OCI-M1 (cell line): ENCODE measurements at regions not wholly inside any gene's neighbourhood (a gene's known extent, or its start where the extent isn't known, plus 50 kb on each side); places are given as distances from the start of the nearest gene placed in this dataset.
A peak's percentile ranks its signal among the peaks of the same experiment; 100 is the strongest.

Experiments used
- DNase-seq: peaks from one replicate; lab custom pipeline; 2025; lab: John Stamatoyannopoulos, UW

DNA sequence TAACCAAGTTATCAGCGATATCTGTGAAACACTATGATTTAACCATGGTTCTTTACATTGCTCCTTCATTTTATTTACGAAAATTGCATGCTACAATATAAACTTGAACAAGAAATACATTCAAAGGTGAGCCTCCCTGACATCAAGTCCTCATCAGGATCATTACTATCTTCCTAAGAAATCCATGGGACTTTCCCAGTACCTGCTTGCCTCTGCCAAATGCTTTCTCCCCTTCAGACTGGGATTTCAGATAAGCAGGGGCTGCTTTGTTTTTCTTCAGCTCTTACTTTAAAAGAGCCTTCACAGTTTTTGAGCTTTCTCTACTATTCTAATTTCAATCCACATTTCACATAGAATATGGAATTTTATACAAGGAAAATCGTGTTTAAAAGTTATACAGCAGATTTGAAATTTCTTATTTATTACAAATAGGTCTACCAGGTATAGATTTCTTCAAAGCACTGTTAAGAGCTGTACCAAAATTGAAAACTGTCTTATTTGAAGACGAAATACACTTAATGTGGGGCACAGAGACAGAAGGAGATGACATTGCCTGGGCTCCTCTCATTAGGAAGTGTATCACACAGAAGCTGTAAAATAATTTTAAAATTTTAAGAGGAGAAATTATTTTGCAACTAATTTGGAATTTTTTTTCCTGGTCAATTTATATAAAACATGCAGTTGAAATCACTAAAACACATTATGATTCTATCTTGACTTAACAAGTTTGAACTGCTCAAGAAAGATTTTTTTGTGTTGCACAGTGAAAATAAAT is 615.0 kb upstream of the AGTR1 start:
- no peak for DNase-seq

DNA sequence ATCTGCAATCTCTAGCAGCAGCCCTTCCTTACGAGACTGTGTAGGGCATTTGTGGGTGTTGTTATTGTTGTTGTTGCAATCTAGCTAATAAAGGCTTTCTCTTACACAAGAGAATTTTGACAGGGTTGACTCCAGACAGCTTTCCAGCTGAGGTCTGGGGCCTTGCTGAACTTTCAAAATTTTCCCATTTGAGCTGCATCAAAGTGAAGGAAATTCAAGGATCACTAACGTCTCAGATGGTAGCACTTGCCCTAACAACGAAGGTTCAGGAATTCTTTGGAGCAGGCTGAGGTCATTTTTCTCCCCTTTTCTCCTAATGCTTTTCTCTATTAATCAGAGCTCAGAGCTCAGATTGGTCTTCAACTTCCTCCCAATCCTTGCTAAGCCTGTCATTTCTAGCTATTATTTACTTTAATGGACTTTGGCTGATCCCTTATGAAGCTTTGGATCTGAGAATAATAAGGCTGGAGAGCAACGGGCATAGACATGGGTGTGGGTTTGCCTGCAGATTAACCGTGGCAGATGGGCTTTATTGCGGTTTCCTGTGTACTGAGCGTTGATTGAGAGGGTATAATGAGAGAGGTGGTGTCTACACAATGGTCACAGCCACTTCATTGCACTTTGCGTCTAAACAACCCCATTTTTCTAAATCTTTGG is 614.0 kb upstream of the AGTR1 start:
- no peak for DNase-seq

DNA sequence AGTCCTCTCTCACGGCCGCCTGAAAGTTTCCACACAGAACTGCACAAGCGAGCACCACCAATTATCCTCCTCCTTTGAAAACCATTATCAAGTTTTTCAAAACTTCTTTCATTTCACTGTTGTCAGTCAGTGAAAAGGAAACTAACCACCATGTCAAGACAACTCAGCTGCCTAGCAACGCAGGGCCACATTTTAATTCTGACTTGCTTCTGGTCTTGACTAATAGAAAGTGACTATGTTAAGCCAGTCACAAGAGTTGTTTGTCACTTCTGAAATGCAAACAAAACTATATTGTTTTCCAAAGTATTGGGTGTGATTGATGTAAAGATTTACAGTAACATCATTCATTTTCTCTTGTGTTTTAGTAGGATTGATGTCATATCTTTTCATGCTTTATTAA is 612.8 kb upstream of the AGTR1 start:
- DNase-seq: peak; percentile 30

DNA sequence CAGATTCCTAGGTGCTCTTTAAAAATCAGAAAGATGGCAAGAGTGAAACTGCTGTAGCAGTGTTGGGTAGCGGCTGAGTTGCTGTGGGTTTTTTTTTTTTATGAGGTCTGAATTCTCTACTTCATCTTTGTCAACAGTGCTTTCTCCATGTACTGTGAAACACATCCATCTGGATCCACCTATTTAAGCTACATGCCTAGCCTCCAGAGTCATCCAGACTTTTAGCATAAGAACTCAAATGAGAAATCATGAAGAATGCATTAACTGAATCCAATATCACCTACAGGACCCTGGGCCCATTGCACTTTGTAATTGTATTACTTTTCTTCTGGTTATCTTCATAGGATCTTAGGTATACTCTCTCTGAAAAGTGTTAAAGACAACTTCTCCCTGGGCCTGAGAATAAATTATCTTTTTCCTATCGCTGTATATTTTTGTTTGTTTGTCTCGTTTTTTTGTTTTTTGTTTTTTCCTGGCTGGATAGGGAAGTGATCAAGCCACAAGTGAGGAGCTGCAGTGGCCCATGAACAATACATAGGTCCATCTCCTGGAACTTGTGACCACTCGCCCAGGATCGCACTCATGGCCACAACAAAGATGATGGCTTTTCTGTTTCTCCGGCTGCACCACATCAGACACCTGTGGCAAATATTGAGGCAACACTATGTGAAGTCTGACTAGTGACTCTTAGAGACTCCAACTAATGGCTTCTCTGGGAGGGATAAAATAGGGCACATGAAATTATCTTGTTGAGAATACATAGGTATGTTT is 609.9 kb upstream of the AGTR1 start:
- no peak for DNase-seq

DNA sequence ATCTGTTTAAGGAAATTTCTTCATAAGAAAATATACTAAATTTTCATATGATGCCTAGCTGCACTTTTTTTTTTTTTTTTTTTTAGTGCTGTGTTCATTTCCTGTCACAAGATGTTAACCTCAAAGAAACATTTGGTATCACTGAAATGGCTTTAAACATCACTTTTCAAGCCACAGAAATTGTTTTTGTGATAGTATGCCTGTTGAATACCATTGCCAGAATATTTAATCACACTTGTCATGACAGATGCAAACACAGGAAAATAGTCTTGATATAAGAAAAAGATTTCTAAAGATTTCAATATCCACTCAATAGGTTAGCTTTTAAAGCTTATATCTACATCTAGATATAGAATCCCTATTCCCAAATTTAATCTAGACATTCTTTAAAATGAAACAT is 608.5 kb upstream of the AGTR1 start:
- DNase-seq: peak; percentile 20

DNA sequence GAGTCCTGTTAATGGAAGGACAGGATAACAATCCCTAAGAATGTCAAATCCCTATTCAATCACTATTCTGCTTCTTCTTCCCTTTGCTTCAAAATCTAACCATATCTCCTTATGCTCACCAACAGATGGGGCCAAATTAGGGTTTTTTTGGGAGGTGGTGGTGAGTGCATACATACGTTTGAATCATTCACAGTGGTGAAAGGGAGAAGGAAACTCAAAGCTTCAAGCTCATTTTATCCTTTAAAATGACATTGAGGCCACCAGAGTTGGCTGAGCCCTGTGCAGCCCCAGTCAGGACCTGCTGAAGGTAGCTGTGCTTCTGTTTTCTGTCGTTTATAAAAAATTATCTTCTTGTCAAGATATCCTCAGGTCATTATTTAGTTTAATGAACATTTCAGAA is 607.5 kb upstream of the AGTR1 start:
- DNase-seq: peak; percentile 24

DNA sequence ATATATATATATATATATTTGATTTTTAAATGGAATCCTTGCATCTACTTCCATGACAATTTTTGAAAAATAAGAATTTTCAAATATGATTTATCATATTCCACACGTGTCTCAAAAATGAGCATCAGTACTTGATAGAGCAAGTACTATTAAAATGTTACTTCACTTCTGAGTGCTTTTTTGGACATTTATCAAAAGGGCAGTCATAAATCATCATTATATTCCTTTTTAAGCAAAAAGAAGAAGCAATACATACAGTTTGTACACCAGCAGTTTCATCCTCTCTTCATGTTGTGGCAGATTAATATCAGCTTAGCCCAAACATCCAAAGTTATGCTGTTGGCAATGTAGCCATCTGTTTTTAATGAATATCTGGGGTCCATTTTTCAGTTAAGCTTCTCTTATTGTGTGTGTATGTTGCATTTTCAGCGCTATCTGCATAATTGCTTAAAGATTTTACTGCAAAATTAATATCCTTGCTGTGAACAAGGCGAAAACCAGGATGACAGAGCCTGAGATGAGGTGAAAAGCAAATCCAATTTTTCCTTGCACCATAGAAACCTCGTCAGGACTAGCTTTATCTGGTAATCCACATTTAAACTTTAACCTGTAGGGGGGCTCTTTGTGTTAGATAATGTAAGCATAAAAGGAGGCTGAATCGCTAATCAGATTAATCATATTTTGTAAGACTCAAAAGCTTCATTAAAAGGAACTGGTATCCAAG is 604.9 kb upstream of the AGTR1 start:
- DNase-seq: no peak

DNA sequence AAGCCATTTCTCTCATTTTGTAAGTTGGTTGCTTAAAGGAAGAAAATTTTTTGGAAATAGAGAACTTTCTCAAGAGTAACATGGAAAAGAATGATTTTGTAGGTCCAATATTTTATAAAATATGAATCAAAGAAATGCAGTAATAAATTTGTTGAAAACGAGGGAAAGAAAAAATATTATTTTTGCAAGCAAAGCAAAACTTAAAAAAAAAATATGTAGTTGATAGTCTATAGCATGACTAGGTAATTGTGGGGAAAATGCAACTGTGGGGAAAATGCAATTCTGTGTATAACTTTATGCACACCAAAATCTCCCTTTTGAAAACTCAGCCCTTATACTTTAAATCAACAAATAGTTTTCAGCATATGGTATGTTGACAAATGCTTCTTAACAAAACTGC is 604.0 kb upstream of the AGTR1 start:
- DNase-seq: no peak

DNA sequence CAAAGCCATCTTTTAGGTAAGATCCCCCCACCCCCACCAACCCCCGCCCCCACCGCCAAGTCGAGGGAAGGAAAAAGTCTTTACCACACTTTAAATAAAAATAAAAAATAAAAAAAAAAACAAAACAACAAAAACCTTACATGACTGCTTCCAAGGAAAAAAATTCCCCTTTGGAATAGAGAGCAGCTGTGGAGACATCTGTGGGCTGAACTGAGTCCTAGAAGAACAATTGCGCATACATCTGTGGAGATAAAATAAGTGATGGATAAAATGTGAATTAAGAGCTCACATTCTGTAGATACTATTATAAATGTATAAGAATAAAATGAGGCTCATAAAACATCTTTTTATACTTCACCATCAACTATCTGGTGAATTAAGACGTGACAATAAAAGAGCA is 601.7 kb upstream of the AGTR1 start:
- DNase-seq: no peak

DNA sequence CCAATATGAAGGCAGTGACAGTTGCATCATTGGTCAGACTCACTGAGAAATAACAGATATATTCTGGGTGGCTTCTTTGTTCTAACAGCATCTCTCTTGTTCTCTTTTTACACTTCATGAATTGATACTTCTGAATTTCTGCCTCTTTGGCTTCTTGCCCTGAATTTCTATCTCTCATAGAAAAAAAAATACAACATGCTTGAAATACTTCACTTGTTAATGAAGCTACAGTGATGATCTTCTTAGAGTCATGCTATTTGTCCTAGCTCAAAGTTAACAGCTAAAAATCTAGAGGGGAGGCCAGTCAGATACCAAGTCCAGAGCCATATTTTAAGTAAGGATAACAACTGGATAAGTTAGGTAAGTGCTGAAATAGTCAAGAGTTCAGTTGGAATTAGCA is 597.2 kb upstream of the AGTR1 start:
- DNase-seq: no peak

DNA sequence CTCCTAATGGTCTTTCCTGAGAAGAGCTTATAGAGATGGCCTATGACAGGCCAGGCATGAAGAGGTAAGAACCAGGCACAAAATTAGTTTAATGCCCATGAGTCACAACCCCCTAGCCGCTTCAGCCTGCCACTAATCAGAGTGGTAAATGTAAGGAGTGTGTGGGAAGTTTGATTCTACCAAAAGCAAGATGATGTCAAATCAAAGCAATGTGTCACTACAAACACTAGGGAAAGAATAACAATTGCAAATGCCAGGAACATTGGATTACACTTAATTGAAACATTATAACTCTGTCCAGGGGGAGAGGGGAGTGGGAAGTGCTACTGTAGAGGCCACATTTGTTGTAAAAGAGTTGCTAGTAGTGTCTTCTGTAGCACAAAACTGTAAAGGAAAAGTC is 596.6 kb upstream of the AGTR1 start:
- no peak for DNase-seq

DNA sequence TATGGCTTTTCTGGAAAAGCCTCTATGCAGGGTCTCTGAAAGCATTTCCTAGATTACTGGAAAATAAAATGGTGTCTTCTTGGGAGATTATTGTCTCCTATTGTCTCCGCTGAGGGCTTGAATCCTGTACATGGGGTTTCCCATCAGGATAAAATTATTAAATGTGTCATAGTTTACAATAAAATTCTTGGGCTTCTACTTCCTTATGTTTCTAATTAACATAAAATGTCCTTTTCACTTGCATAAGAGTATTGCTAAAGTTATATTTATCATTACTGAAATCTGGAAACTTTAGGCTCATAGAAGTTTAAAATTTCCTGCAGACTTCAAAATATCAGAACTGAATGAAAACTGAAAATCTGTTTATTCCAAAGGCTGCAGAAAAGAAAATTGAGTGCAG is 595.5 kb upstream of the AGTR1 start:
- no peak for DNase-seq

DNA sequence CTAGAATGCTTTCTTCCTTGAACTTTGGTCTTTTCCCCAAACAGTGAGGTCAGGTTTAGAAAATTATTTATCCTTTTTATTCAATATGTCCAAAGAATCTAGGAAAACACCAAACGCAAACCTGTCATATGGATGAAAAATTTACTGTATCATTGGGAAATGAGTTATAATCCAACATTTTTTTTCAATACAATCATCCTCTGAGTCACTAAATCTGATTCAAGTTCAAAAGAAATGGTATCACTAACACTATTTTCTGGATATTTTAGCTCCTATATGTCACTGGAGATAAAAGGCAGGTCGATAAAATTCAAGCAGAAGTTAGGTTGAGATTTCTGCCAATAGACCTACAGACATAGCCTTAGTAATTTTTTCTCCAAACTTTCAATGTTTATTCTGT is 591.6 kb upstream of the AGTR1 start:
- no peak for DNase-seq

DNA sequence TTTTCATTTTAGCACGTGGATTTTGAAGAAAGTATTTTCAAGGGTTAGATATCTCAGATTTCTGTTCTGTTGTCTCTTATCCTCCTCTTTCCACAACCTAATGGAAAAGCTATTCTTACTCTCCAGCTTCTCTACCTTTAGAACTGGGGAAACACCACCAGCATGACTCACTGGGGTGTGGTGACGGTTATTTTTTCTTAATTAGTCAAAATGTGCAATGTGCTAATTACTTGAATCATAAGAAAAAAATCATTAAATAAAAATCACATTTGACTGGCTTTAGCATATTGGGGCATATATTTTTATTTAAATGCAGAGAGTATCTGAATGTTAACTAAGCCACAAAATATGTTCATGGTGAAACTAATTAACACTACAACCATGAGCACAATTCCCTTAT is 570.7 kb upstream of the AGTR1 start:
- no peak for DNase-seq

DNA sequence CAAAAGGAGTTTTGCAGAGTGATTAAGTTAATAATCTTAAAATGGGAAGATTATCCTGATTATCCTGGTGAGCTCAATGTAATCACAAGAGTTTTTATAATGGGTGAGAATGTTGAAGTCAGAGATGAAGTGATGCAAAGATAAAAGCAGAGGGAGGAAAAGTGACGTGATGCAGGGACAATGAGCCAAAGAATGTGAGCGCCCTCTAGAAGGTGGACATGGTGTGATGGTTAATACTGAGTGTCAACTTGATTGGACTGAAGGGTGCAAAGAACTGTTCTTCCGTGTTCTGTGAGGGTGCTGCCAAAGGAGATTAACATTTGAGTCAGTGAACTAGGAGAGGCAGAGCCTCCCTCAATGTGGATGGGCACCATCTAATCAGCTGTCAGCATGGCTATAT is 569.6 kb upstream of the AGTR1 start:
- peak; percentile 5 for DNase-seq

DNA sequence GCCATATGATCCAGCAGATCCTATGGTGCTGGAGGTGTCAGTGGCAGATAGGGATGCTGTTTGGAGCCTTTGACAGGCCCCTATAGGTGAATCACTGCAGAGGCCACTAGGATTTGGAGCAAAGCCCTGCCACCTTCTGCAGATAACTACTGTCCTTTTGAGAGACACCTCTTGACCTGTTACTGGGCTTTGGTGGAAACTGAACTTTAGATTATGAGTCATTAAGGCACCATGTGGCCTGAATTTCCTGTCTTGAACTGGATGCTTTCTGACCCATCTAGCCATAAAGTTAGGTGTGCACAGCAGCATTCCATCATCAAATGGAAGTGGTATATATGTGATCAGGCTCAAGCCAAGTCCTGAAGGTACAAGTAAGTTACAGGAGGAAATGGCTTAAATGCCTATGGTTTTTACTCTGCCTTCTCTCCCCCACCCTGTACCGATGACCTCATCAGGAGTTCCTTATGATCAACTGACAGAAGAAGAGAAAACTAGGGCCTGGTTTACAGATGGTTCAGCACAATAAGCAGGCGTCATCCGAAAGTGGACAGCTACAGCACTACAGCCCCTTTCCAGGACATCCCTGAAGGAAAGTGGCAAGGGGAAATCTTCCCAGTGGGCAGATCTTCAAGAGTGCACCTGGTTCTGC is 565.6 kb upstream of the AGTR1 start:
- DNase-seq: no peak

DNA sequence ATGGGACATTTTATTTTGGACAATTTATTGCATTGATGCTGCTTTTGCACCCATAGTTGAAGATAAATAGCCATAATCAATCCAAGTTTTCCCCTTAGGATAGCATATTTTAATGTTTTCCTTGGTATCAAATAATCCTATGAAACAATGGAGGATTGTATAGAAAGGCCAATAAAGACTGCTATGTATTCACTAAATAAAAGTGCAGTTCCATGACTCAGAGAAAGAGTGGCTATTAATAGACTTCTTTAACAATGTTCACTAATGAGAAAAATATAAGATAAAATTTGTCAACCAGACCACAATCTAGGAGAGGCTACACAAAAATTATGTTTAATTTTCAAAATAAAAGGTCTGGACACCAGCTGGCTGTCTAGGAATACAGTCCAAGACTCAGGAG is 560.9 kb upstream of the AGTR1 start:
- DNase-seq: no peak

DNA sequence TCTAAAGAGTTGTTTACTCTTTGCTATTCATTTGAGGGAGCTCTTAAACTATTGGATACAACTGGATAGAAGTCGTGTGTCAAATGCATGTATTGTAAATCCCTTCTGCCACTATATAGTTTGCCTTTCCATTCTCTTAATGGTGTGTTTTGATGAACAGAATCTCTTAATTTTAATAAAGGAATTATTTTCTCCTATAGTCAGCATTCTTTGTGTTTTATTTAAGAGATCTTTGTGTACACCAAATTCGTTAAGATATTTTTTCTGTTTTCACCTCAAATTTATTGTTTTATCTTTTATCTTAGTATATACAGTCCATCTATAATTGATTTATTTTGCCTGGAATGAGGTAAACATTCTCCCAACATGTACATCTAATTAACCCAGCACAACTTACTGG is 551.5 kb upstream of the AGTR1 start:
- no peak for DNase-seq

DNA sequence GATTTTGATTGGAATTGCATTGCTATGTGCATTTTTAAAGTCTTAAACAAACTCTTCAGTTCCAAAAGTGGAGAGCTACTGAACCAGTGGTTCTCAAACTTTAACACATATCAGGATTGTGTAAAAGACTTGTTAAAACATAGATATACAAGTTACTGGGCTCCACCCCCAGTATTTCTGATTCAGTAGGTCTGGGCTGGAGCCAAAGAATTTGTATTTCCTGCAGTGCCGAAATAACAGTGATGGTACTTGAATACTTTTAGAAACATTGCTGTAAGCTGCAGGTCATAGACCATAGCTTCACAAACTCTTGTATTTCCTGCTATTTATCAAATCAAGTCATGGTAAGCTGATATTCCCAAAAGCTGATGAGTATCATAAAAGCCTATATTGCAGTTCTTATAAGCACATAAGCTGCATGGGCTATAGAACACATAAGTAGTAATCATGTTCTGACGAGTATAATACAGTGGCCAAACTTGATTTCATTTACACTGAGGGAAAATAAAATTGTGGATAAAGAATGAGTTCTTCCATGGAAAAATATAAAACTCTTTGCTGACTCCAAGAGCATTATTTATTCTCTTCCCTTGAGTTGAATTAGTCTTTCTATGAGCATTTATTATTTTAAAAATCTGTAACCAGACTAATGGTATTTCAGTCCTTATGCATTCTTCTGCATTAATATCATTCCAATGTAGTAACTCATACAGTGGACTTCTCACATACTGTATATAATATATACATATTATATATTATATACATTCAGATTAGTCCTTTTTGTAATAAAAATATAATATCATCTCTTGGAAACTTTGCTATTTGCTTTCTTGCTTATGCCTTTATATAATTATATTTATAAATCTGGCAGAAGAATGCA is 550.5 kb upstream of the AGTR1 start:
- no peak for DNase-seq

DNA sequence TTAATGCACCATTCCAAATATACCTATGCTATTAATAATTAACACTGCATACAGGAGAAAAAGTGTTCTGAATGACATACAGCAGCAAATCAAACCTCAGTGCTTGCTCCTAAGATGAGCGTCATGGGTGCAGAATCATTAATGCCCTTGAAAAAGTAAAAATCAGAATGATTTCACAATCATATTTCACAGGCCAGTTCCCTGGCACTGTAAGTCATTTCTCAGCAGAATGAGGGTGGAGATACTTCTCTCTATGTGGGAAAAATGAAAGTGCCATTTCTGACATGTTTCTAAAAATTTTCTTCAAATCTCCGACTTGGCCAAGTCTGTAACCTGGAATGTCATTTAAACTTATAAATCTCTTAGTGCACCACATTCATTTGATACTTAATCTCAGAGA is 549.8 kb upstream of the AGTR1 start:
- no peak for DNase-seq

DNA sequence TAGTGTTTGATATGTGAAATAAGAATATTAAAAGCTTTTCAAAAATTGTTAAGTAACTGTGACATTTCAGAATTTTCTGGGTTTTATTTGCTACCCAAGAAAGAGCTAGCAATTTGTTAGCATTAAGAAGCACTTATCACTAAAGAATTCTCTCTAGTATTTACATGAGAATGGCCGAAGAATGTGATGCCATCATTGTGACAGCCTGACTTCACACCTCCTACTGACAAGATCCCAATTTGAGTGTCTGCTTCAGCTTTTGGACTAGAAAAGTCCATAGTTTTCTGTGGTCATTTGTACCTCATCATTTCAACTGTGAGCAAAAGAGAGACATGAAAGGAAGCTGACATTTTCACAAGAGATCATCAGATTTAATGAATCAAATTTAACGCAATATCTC is 548.1 kb upstream of the AGTR1 start:
- DNase-seq: no peak
